GM23338 (cell line): ENCODE measurements at regions not wholly inside any gene's neighbourhood (a gene's known extent, or its start where the extent isn't known, plus 50 kb on each side); places are given as distances from the start of the nearest gene placed in this dataset.

ENCODE experiments used
- ATAC-seq: fragments of 200-7000 bp; cut with Tn5 transposase; 3 replicates; pipeline ENCODE4 v1.9.1; 2020
- DNase-seq: peaks from one replicate; pipeline ENCODE4 v3.0.0-alpha.2; 2015; ENCODE audit warnings: low spot score
- H2AFZ ChIP-seq: fragments of 200-600 bp; sonication (generic); 2 replicates; pipeline ENCODE4 v1.8.0; 2016; ENCODE audit warnings: antibody characterized with exemption, mild to moderate bottlenecking, moderate library complexity
- H3F3A ChIP-seq: fragments of 200-600 bp; sonication (generic); replicated peaks from 2 replicates; pipeline ENCODE4 v1.8.0; 2017; ENCODE audit warnings: antibody characterized with exemption, mixed run types, low read depth
- H3K27ac ChIP-seq: fragments of 200-600 bp; sonication (generic); 2 replicates; pipeline ENCODE4 v1.6.1; 2016; ENCODE audit warnings: low read depth
- H3K27me3 ChIP-seq: fragments of 200-600 bp; sonication (generic); 2 replicates; pipeline ENCODE4 v1.8.0; 2016; ENCODE audit warnings: mild to moderate bottlenecking, mixed run types, moderate library complexity; ENCODE audit not compliant: insufficient read depth
- H3K36me3 ChIP-seq: fragments of 200-600 bp; sonication (generic); 2 replicates; pipeline ENCODE4 v1.8.0; 2016; ENCODE audit warnings: mild to moderate bottlenecking; ENCODE audit not compliant: insufficient read depth
- H3K4me1 ChIP-seq: fragments of 200-600 bp; sonication (generic); 2 replicates; pipeline ENCODE4 v1.8.0; 2016; ENCODE audit warnings: mild to moderate bottlenecking, moderate library complexity; ENCODE audit not compliant: insufficient read depth
- H3K4me2 ChIP-seq: fragments of 200-600 bp; sonication (generic); 2 replicates; pipeline ENCODE4 v1.7.1; 2017; ENCODE audit warnings: mixed run types
- H3K4me3 ChIP-seq: fragments of 200-600 bp; sonication (generic); 2 replicates; pipeline ENCODE4 v1.6.1; 2016; ENCODE audit warnings: mixed run types
- H3K79me2 ChIP-seq: fragments of 200-600 bp; sonication (generic); replicated peaks from 2 replicates; pipeline ENCODE4 v1.8.0; 2017; ENCODE audit warnings: mild to moderate bottlenecking; ENCODE audit not compliant: insufficient read depth
- H3K9me2 ChIP-seq: fragments of 200-600 bp; sonication (generic); 2 replicates; pipeline ENCODE4 v1.8.0; 2017; ENCODE audit not compliant: insufficient read depth
- H4K20me1 ChIP-seq: fragments of 200-600 bp; sonication (generic); replicated peaks from 2 replicates; pipeline ENCODE4 v1.8.0; 2017; ENCODE audit warnings: mild to moderate bottlenecking; ENCODE audit not compliant: insufficient read depth
- H3K27ac Mint-ChIP-seq: 2 replicates; pipeline ENCODE4 v1.8.0; 2020; ENCODE audit warnings: inconsistent platforms, mild to moderate bottlenecking, moderate library complexity, mixed read lengths
- H3K27me3 Mint-ChIP-seq: 3 replicates; pipeline ENCODE4 v1.8.0; 2022; ENCODE audit warnings: low read depth, mild to moderate bottlenecking, moderate library complexity, mixed read lengths, inconsistent platforms; ENCODE audit not compliant: insufficient read depth, poor library complexity
- H3K36me3 Mint-ChIP-seq: 3 replicates; pipeline ENCODE4 v1.8.0; 2021; ENCODE audit warnings: low read depth, mild to moderate bottlenecking, inconsistent platforms, moderate library complexity, mixed read lengths
- H3K4me1 Mint-ChIP-seq: 3 replicates; pipeline ENCODE4 v1.8.0; 2020; ENCODE audit warnings: mild to moderate bottlenecking, inconsistent platforms, mixed read lengths
- H3K4me3 Mint-ChIP-seq: 3 replicates; pipeline ENCODE4 v1.8.0; 2021; ENCODE audit warnings: moderate library complexity, mild to moderate bottlenecking, inconsistent platforms, mixed read lengths
- H3K9me3 Mint-ChIP-seq: 3 replicates; pipeline ENCODE4 v1.8.0; 2020; ENCODE audit warnings: moderate library complexity, mild to moderate bottlenecking, inconsistent platforms, mixed read lengths
- CREB1 ChIP-seq: fragments of 250-450 bp; sonication (Bioruptor Pico); IDR thresholded peaks from 2 replicates; pipeline ENCODE4 v1.5.0; 2020; ENCODE audit warnings: low read depth, mild to moderate bottlenecking, moderate library complexity
- CTCF ChIP-seq, 2 experiments: fragments of 200-600 bp in 1 of 2; sonication (generic) in 1 of 2; conservative IDR thresholded peaks; 2 replicates each; pipeline versions ENCODE4 v1.5.1 to v1.6.1; 2016 to 2017; ENCODE audit warnings: antibody characterized with exemption in 2 of 2, low read depth in 2 of 2, mild to moderate bottlenecking in 2 of 2, moderate library complexity in 1 of 2
- EZH2 ChIP-seq: fragments of 200-600 bp; sonication (generic); IDR thresholded peaks from one replicate; pipeline ENCODE4 v1.8.0; 2017; ENCODE audit warnings: antibody characterized with exemption, mild to moderate bottlenecking, low read depth; ENCODE audit not compliant: unreplicated experiment
- EZH2phosphoT487 ChIP-seq: fragments of 200-600 bp; sonication (generic); IDR thresholded peaks from one replicate; pipeline ENCODE4 v1.8.1; 2018; ENCODE audit warnings: antibody characterized with exemption; ENCODE audit not compliant: unreplicated experiment
- JUNB ChIP-seq: IDR thresholded peaks from one replicate; pipeline ENCODE4 v1.6.1; 2016; ENCODE audit warnings: antibody characterized with exemption; ENCODE audit not compliant: unreplicated experiment
- NANOG ChIP-seq: IDR thresholded peaks from 2 replicates; pipeline ENCODE4 v1.6.1; 2016; ENCODE audit warnings: antibody characterized with exemption, borderline replicate concordance
- POLR2AphosphoS5 ChIP-seq: IDR thresholded peaks from 2 replicates; pipeline ENCODE4 v1.6.1; 2016; ENCODE audit warnings: antibody characterized with exemption, low read depth
- REST ChIP-seq: IDR thresholded peaks from one replicate; pipeline ENCODE4 v1.6.1; 2018; ENCODE audit warnings: antibody characterized with exemption; ENCODE audit not compliant: unreplicated experiment
- STAT1 ChIP-seq: IDR thresholded peaks from one replicate; pipeline ENCODE4 v1.6.1; 2016; ENCODE audit warnings: antibody characterized with exemption; ENCODE audit not compliant: unreplicated experiment
- ZNF114 ChIP-seq: fragments of 250-450 bp; sonication (Bioruptor Pico); IDR thresholded peaks from 2 replicates; pipeline ENCODE4 v1.5.0; 2020; ENCODE audit warnings: mild to moderate bottlenecking, moderate library complexity
- ZNF331 ChIP-seq: fragments of 250-450 bp; sonication (Bioruptor Pico); IDR thresholded peaks from 2 replicates; pipeline ENCODE4 v1.5.0; 2020; ENCODE audit warnings: low read depth, mild to moderate bottlenecking, moderate library complexity
- ZNF462 ChIP-seq: fragments of 250-450 bp; sonication (Bioruptor Pico); IDR thresholded peaks from 2 replicates; pipeline ENCODE4 v1.5.0; 2020; ENCODE audit warnings: mild to moderate bottlenecking, moderate library complexity
- TF ChIP-seq, protein P1 (sequence below): IDR thresholded peaks from 2 replicates; pipeline ENCODE4 v1.6.1; 2016; ENCODE audit warnings: antibody characterized with exemption

DNA sequence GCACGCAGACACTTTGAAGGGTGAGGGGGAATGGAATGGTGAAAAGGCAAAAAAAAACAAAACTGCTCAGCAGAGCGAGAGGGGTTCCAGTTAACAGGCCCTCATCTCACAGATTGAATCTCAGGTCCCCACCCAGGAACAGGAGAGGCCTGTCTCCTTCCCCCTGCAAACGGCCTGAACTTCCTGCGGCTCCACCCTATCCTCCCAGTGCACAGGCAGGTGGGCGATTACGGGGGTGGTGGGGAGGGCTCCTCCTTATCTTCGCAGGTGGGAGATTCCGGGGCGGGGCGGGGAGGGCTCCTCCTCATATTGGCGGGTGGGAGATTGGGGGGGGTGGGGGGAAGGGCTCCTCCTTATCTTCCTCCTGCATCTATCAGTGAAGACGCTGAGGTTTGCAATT lies 129.0 kb downstream of the SOX4 start:
- Mint-ChIP-seq H3K9me3 (peaks cover 12% of the 10 kb centered on the region), H3K4me3 (peak overlapping the region; percentile 16; the same call in 2 of the 3 replicates), H3K36me3 (peaks cover 33% of the 10 kb centered on the region), H3K27ac (0 out of 2 replicates have a peak overlapping the region, but pooled peaks have one; percentile 4), H3K27me3 (peaks cover 11% of the 10 kb centered on the region), H3K4me1 (peaks cover 45% of the 10 kb centered on the region)
- Histone ChIP-seq H3K9me2 (no peaks in the 10 kb centered on the region), H3K27ac (peak overlapping the region; percentile 55), H3K4me1 (peaks cover 54% of the 10 kb centered on the region), H4K20me1 (peaks cover 3% of the 10 kb centered on the region; the same call in 1 of the 2 replicates), H2AFZ (no peak overlapping the region), H3K4me3 (no peak overlapping the region), H3K79me2 (peaks cover 98% of the 10 kb centered on the region), H3K4me2 (peak overlapping the region; percentile 63), H3K36me3 (no peaks in the 10 kb centered on the region), H3K27me3 (no peaks in the 10 kb centered on the region), H3F3A (peaks cover 12% of the 10 kb centered on the region; the same call in 1 of the 2 replicates)
- ATAC-seq (peak; percentile 85), DNase-seq (no peak)
- TF ChIP-seq ZNF331 (CRISPR knock-in tag) = no peak
- TF ChIP-seq STAT1 = no peak
- no peak for TF ChIP-seq NANOG
- TF ChIP-seq CTCF (conservative IDR thresholded peaks at IDR 0.05; ENCODE audit: low read depth in 2 of 2) = no peak
- no peak for TF ChIP-seq EZH2phosphoT487
- TF ChIP-seq CREB1 (CRISPR knock-in tag) = no peak
- TF ChIP-seq, protein P1, sequence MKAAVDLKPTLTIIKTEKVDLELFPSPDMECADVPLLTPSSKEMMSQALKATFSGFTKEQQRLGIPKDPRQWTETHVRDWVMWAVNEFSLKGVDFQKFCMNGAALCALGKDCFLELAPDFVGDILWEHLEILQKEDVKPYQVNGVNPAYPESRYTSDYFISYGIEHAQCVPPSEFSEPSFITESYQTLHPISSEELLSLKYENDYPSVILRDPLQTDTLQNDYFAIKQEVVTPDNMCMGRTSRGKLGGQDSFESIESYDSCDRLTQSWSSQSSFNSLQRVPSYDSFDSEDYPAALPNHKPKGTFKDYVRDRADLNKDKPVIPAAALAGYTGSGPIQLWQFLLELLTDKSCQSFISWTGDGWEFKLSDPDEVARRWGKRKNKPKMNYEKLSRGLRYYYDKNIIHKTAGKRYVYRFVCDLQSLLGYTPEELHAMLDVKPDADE = no peak
- no peak for TF ChIP-seq REST
- TF ChIP-seq POLR2AphosphoS5 = no peak
- no peak for TF ChIP-seq ZNF114 (CRISPR knock-in tag)
- TF ChIP-seq JUNB = no peak
- TF ChIP-seq ZNF462 = no peak
- no peak for TF ChIP-seq EZH2
